Left lung (tissue), 4 donors: ENCODE measurements at regions not wholly inside any gene's neighbourhood (a gene's known extent, or its start where the extent isn't known, plus 50 kb on each side); places are given as distances from the start of the nearest gene placed in this dataset.

Experiments
- ATAC-seq: fragments of 200-7000 bp; cut with Tn5 transposase; one replicate; pipeline ENCODE4 v1.9.1; 2020; ENCODE audit warnings: moderate library complexity
- DNase-seq, 4 donors: peaks; one replicate each; pipeline ENCODE4 v3.0.0-alpha.2; 2013 to 2020
- H3K27ac ChIP-seq, 2 donors: fragments of 200-600 bp; sonication (generic) in 1 of 2; one replicate each; pipeline versions ENCODE4 v1.5.0 to v1.8.0; 2020 to 2021
- H3K27me3 ChIP-seq, 2 donors: fragments of 200-600 bp; sonication (generic) in 1 of 2; one replicate each; pipeline versions ENCODE4 v1.5.0 to v1.8.0; 2020 to 2021
- H3K36me3 ChIP-seq, 2 donors: fragments of 200-600 bp; sonication (generic) in 1 of 2; one replicate each; pipeline versions ENCODE4 v1.5.0 to v1.8.0; 2020 to 2021
- H3K4me1 ChIP-seq, 2 donors: fragments of 200-600 bp; one replicate each; pipeline ENCODE4 v1.8.0; 2021
- H3K4me3 ChIP-seq, 2 donors: fragments of 200-600 bp; sonication (generic) in 1 of 2; one replicate each; pipeline versions ENCODE4 v1.5.0 to v1.8.0; 2020 to 2021; ENCODE audit warnings: mild to moderate bottlenecking in 1 of 2
- H3K9me3 ChIP-seq, 2 donors: fragments of 200-600 bp; sonication (generic) in 1 of 2; one replicate each; pipeline versions ENCODE4 v1.5.0 to v1.8.0; 2020 to 2021
- intact Hi-C, 2 donors: fragments of 100-400 bp; cut with DNase I; formaldehyde crosslinking; loops; one replicate each; pipeline versions ENCODE4 v1.11.2 to v1.14.2; 2022
- TF ChIP-seq, protein P1 (sequence below), 2 donors: fragments of 200-600 bp; sonication (generic) in 1 of 2; IDR thresholded peaks; one replicate each; pipeline versions ENCODE4 v1.5.0 to v1.8.0; 2021; ENCODE audit warnings: antibody characterized with exemption in 2 of 2
- donor health status: DM: no; HTN: yes; CAD: no.
- donor health status: DM: no; HTN: no; CAD: no.

GRCh38 chr2:45130736-45131135 is 121.5 kb upstream of the SIX2 start:
- TF ChIP-seq, protein P1, sequence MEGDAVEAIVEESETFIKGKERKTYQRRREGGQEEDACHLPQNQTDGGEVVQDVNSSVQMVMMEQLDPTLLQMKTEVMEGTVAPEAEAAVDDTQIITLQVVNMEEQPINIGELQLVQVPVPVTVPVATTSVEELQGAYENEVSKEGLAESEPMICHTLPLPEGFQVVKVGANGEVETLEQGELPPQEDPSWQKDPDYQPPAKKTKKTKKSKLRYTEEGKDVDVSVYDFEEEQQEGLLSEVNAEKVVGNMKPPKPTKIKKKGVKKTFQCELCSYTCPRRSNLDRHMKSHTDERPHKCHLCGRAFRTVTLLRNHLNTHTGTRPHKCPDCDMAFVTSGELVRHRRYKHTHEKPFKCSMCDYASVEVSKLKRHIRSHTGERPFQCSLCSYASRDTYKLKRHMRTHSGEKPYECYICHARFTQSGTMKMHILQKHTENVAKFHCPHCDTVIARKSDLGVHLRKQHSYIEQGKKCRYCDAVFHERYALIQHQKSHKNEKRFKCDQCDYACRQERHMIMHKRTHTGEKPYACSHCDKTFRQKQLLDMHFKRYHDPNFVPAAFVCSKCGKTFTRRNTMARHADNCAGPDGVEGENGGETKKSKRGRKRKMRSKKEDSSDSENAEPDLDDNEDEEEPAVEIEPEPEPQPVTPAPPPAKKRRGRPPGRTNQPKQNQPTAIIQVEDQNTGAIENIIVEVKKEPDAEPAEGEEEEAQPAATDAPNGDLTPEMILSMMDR (IDR thresholded peaks at IDR 0.05) = no peak
- Histone ChIP-seq H3K27ac (no peak overlapping the region), H3K9me3 (no peaks in the 10 kb centered on the region), H3K27me3 (no peaks in the 10 kb centered on the region), H3K36me3 (no peaks in the 10 kb centered on the region), H3K4me1 (no peaks in the 10 kb centered on the region), H3K4me3 (no peak overlapping the region)
- intact Hi-C loops = no loop called here
- ATAC-seq (peak; percentile 43), DNase-seq (no peak)

DNA sequence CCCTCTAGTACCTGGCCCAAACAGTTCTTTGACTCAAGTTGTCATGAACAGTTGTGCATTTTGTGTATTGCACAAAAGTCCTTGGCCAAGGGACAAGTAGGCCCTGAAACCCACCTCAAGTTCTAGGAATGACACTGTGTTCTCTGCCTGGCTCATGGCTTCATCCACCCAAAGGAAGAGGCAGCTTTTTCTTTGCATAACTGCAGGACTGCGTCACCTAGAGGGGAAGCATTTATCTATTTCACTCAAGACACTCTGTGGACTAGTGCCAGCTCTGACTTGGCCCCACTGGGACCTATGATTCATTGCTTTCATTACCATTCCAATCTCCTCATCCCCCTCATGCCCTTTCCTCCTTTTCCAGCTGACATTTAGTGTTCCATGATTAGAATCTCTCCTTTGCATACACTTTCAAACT is 119.3 kb upstream of the SIX2 start:
- Histone ChIP-seq H3K4me1 (no peaks in the 10 kb centered on the region), H3K27ac (no peak overlapping the region), H3K27me3 (no peaks in the 10 kb centered on the region), H3K36me3 (no peaks in the 10 kb centered on the region), H3K9me3 (no peaks in the 10 kb centered on the region), H3K4me3 (no peak overlapping the region)
- intact Hi-C loops = no loop called here
- ATAC-seq (no peak), DNase-seq (no peak)
- TF ChIP-seq, protein P1 (IDR thresholded peaks at IDR 0.05) = no peak

DNA sequence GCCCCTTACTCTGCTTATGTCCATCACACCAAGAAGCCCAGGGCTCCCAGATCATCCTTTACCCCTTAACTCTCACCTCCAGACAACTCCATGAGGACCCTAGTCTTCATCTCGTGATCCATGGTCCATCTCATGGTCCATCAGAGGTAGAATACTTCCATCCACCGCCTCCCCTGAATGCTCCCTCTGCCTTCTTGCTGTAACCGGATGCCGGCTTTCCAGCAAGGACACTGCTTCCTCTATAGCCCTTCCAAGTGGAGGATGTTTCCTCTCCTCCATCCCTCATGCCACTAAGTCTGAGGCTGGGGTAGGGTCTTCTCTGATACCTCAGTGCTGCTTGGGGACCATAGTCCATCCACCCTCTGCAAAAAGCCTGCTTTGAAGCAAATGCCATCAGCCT is 118.6 kb upstream of the SIX2 start:
- no peaks in the 10 kb centered on the region for H3K36me3 ChIP-seq
- H3K27me3 ChIP-seq = no peaks in the 10 kb centered on the region
- no peak overlapping the region for H3K4me3 ChIP-seq
- ATAC-seq = no peak
- H3K4me1 ChIP-seq = no peaks in the 10 kb centered on the region
- DNase-seq = no peak
- H3K27ac ChIP-seq = no peak overlapping the region
- no peaks in the 10 kb centered on the region for H3K9me3 ChIP-seq
- intact Hi-C loops = no loop called here
- TF ChIP-seq, protein P1 (IDR thresholded peaks at IDR 0.05) = no peak

GRCh38 chr2:45127321-45127720 is 118.1 kb upstream of the SIX2 start:
- H3K27me3 ChIP-seq = no peaks in the 10 kb centered on the region
- DNase-seq = no peak
- H3K4me1 ChIP-seq = no peaks in the 10 kb centered on the region
- no peaks in the 10 kb centered on the region for H3K36me3 ChIP-seq
- no peaks in the 10 kb centered on the region for H3K9me3 ChIP-seq
- no peak overlapping the region for H3K4me3 ChIP-seq
- no peak overlapping the region for H3K27ac ChIP-seq
- intact Hi-C loops = no loop called here
- TF ChIP-seq, protein P1 (IDR thresholded peaks at IDR 0.05) = no peak
- no peak for ATAC-seq

- no peaks in the 10 kb centered on the region for H3K9me3 ChIP-seq
- H3K4me3 ChIP-seq = no peak overlapping the region
- no peaks in the 10 kb centered on the region for H3K36me3 ChIP-seq
- H3K27me3 ChIP-seq = no peaks in the 10 kb centered on the region
- ATAC-seq (no peak), DNase-seq (no peak)
- H3K4me1 ChIP-seq = peaks cover 0 to 7% of the 10 kb centered on the region in 2 donors
- TF ChIP-seq, protein P1 (IDR thresholded peaks at IDR 0.05) = no peak
- intact Hi-C loops = no loop called here
- H3K27ac ChIP-seq = no peak overlapping the region
These were observed 116.0 kb upstream of the SIX2 start for GRCh38 chr2:45125232-45125631.
